Esophagus squamous epithelium (tissue), 5 donors: ENCODE measurements at regions not wholly inside any gene's neighbourhood (a gene's known extent, or its start where the extent isn't known, plus 50 kb on each side); places are given as distances from the start of the nearest gene placed in this dataset.

Experiments used
- DNase-seq: peaks from one replicate; lab custom pipeline; 2025; lab: John Stamatoyannopoulos, UW
- H3K27ac ChIP-seq, 4 donors: fragments of 200-600 bp; sonication (generic); one replicate each; pipeline ENCODE4 v1.5.1; 2016 to 2019; ENCODE audit warnings: mild to moderate bottlenecking in 1 of 4
- H3K27me3 ChIP-seq, 4 donors: fragments of 200-600 bp; sonication (generic); 1 replicate in 3 of 4; 2 replicates in 1 of 4; pipeline versions ENCODE4 v1.5.1 to v1.6.0; 2017 to 2021; ENCODE audit warnings: antibody characterized with exemption in 1 of 4
- H3K36me3 ChIP-seq, 3 donors: fragments of 200-600 bp; sonication (generic); one replicate each; pipeline ENCODE4 v1.5.1; 2016 to 2019
- H3K4me1 ChIP-seq, 3 donors: fragments of 200-600 bp; sonication (generic); one replicate each; pipeline ENCODE4 v1.5.1; 2017 to 2019
- H3K4me3 ChIP-seq, 4 donors: fragments of 200-600 bp; sonication (generic); 1 replicate in 3 of 4; 2 replicates in 1 of 4; pipeline ENCODE4 v1.5.1; 2016 to 2019; ENCODE audit warnings: mild to moderate bottlenecking in 2 of 4, moderate library complexity in 1 of 4
- H3K9me3 ChIP-seq, 3 donors: fragments of 200-600 bp; sonication (generic); one replicate each; pipeline ENCODE4 v1.5.1; 2016 to 2019
- POLR2A ChIP-seq, 4 donors: fragments of 450-650 bp; IDR thresholded peaks; one replicate each; pipeline ENCODE4 v1.6.1; 2017; ENCODE audit warnings: antibody characterized with exemption in 4 of 4, mild to moderate bottlenecking in 4 of 4, moderate library complexity in 3 of 4
- WGBS, 2 donors: methylation state at CpG; one replicate each; pipeline ENCODE4 v1.1.5; 2018; 5-methylcytosine and 5-hydroxymethylcytosine counted together
- intact Hi-C: fragments of 100-400 bp; cut with DNase I; formaldehyde crosslinking; loops from one replicate; pipeline ENCODE4 v1.15.0; 2022
- TF ChIP-seq, protein P1 (sequence below), 6 experiments: fragments of 450-650 bp in 4 of 6; fragments of 200-600 bp in 2 of 6; sonication (generic) in 2 of 6; IDR thresholded peaks; one replicate each; pipeline ENCODE4 v1.5.1; 2016 to 2019; ENCODE audit warnings: antibody characterized with exemption in 6 of 6, mild to moderate bottlenecking in 4 of 6, moderate library complexity in 4 of 6
- donor health status: DM: yes; HTN: yes; CAD: no.

GRCh38 chr2:224259831-224260230 lies 142.1 kb downstream of the FAM124B start:
- peaks cover 0 to 10% (median 0%) of the 10 kb centered on the region in 3 donors for H3K4me1 ChIP-seq
- intact Hi-C loops, result no loop called here
- WGBS, 2 donors, result 85 to 90% methylated on average over 6 of the region's 6 CpGs
- H3K36me3 ChIP-seq, result no peaks in the 10 kb centered on the region
- no peaks in the 10 kb centered on the region for H3K27me3 ChIP-seq
- no peak overlapping the region for H3K27ac ChIP-seq
- H3K4me3 ChIP-seq, result no peak overlapping the region
- TF ChIP-seq POLR2A (IDR thresholded peaks at IDR 0.05), result no peak
- TF ChIP-seq, protein P1, sequence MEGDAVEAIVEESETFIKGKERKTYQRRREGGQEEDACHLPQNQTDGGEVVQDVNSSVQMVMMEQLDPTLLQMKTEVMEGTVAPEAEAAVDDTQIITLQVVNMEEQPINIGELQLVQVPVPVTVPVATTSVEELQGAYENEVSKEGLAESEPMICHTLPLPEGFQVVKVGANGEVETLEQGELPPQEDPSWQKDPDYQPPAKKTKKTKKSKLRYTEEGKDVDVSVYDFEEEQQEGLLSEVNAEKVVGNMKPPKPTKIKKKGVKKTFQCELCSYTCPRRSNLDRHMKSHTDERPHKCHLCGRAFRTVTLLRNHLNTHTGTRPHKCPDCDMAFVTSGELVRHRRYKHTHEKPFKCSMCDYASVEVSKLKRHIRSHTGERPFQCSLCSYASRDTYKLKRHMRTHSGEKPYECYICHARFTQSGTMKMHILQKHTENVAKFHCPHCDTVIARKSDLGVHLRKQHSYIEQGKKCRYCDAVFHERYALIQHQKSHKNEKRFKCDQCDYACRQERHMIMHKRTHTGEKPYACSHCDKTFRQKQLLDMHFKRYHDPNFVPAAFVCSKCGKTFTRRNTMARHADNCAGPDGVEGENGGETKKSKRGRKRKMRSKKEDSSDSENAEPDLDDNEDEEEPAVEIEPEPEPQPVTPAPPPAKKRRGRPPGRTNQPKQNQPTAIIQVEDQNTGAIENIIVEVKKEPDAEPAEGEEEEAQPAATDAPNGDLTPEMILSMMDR (IDR thresholded peaks at IDR 0.05), result no peak
- no peaks in the 10 kb centered on the region for H3K9me3 ChIP-seq
- no peak for DNase-seq

GRCh38 chr2:224258059-224258458 lies 143.8 kb downstream of the FAM124B start:
- no peak overlapping the region for H3K27ac ChIP-seq
- no peaks in the 10 kb centered on the region for H3K9me3 ChIP-seq
- intact Hi-C loops, result no loop called here
- H3K36me3 ChIP-seq, result no peaks in the 10 kb centered on the region
- H3K27me3 ChIP-seq, result no peaks in the 10 kb centered on the region
- H3K4me3 ChIP-seq, result no peak overlapping the region
- WGBS, 2 donors, result 75 to 87% methylated on average over 2 of the region's 2 CpGs
- peaks cover 0 to under 1% (median 0%) of the 10 kb centered on the region in 3 donors for H3K4me1 ChIP-seq
- no peak for DNase-seq
- TF ChIP-seq, protein P1 (IDR thresholded peaks at IDR 0.05), result no peak
- no peak for TF ChIP-seq POLR2A (IDR thresholded peaks at IDR 0.05)

DNA sequence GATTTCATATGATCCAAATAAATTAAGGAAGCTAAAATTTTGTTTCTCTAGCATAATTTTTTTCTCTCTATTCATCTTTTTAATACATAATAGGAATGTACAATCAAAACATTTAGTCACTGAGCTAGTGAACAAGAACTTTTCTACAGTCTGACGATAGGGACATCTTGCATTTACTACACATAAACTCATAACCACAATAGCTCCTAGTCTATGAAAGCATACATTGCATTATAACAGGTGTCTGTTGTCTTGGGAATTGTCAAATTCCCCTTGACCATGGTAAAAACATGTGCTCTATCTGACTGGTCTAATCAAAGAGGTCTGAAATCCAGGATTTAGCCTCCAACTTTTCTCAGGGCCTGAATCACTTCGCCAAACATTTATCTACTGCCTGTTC lies 144.8 kb downstream of the FAM124B start:
- intact Hi-C loops, result no loop called here
- Histone ChIP-seq H3K36me3 (no peaks in the 10 kb centered on the region), H3K9me3 (no peaks in the 10 kb centered on the region), H3K27me3 (no peaks in the 10 kb centered on the region), H3K4me1 (no peaks in the 10 kb centered on the region), H3K27ac (no peak overlapping the region), H3K4me3 (no peak overlapping the region)
- TF ChIP-seq, protein P1 (IDR thresholded peaks at IDR 0.05), result no peak
- no peak for TF ChIP-seq POLR2A (IDR thresholded peaks at IDR 0.05)
- WGBS, 2 donors, result 46 to 47% methylated on average over 2 of the region's 2 CpGs
- DNase-seq, result no peak

GRCh38 chr2:224253464-224253863 lies 148.4 kb downstream of the FAM124B start:
- TF ChIP-seq POLR2A (IDR thresholded peaks at IDR 0.05), result no peak
- TF ChIP-seq, protein P1 (IDR thresholded peaks at IDR 0.05), result no peak
- no peaks in the 10 kb centered on the region for H3K9me3 ChIP-seq
- no peaks in the 10 kb centered on the region for H3K27me3 ChIP-seq
- no peak overlapping the region for H3K27ac ChIP-seq
- no peaks in the 10 kb centered on the region for H3K36me3 ChIP-seq
- intact Hi-C loops, result no loop called here
- DNase-seq, result no peak
- H3K4me3 ChIP-seq, result no peak overlapping the region
- WGBS, 2 donors, result 87 to 100% methylated on average over 1 of the region's 1 CpG
- no peaks in the 10 kb centered on the region for H3K4me1 ChIP-seq

DNA sequence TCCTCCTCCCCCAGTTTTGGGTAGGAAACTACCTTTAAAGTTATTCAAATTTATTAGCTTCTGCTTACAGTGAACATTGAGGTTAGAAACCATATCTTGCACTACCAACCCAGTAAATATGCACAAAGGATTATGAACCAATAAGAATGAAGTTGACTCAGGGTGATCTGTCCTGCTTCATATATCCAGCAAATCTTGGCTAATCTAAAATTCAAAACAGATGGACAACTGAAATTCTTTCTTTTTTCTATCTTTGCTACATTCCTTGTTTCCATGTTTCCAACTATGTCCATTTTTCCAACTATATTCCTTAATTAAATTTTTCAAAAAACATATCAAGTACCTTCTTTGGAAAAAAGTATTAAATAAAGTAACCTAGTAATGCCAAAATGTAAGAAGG lies 149.3 kb downstream of the FAM124B start:
- DNase-seq, result no peak
- intact Hi-C loops, result no loop called here
- H3K27ac ChIP-seq, result no peak overlapping the region
- TF ChIP-seq POLR2A (IDR thresholded peaks at IDR 0.05), result no peak
- TF ChIP-seq, protein P1 (IDR thresholded peaks at IDR 0.05), result no peak
- no peak overlapping the region for H3K4me3 ChIP-seq
- H3K4me1 ChIP-seq, result no peaks in the 10 kb centered on the region
- no peaks in the 10 kb centered on the region for H3K9me3 ChIP-seq
- no peaks in the 10 kb centered on the region for H3K27me3 ChIP-seq
- H3K36me3 ChIP-seq, result no peaks in the 10 kb centered on the region
